Activated CD8-positive, alpha-beta T cell treated with anti-CD3 and anti-CD28 coated beads for 36 hours (primary cell): ENCODE measurements at regions not wholly inside any gene's neighbourhood (a gene's known extent, or its start where the extent isn't known, plus 50 kb on each side); places are given as distances from the start of the nearest gene placed in this dataset.

Experiments used
- ATAC-seq: fragments of 200-7000 bp; cut with Tn5 transposase; one replicate; pipeline ENCODE4 v1.10.0; 2021; ENCODE audit warnings: mild to moderate bottlenecking, moderate library complexity
- CTCF ChIA-PET: fragments of 350-600 bp; sonication (Branson Sonifier 250); formaldehyde crosslinking; loops from one replicate; lab custom pipeline; 2021; ENCODE audit warnings: antibody characterized with exemption; lab: Charles Lee
- POLR2A ChIA-PET: fragments of 350-600 bp; sonication (Branson Sonifier 250); formaldehyde crosslinking; loops from one replicate; lab custom pipeline; 2021; ENCODE audit warnings: antibody characterized with exemption; lab: Charles Lee
- DNase-seq: peaks from one replicate; pipeline ENCODE4 v3.0.0-alpha.2; 2020
- H3K27ac Mint-ChIP-seq: one replicate; pipeline ENCODE4 v1.8.0; 2021; ENCODE audit warnings: mild to moderate bottlenecking, mixed read lengths
- H3K27me3 Mint-ChIP-seq: one replicate; pipeline ENCODE4 v1.8.0; 2021; ENCODE audit warnings: mixed read lengths
- H3K36me3 Mint-ChIP-seq: one replicate; pipeline ENCODE4 v1.8.0; 2021; ENCODE audit warnings: low read depth, mixed read lengths
- H3K4me1 Mint-ChIP-seq: one replicate; pipeline ENCODE4 v1.8.0; 2021; ENCODE audit warnings: low read depth, mixed read lengths
- H3K4me3 Mint-ChIP-seq: one replicate; pipeline ENCODE4 v1.8.0; 2021; ENCODE audit warnings: mild to moderate bottlenecking, moderate library complexity, mixed read lengths
- H3K9me3 Mint-ChIP-seq: one replicate; pipeline ENCODE4 v1.8.0; 2021; ENCODE audit warnings: mixed read lengths
- intact Hi-C: fragments of 100-400 bp; cut with micrococcal nuclease; formaldehyde crosslinking; loops from one replicate; pipeline ENCODE4 v1.10.0; 2022
- TF ChIP-seq, protein P1 (sequence below): fragments of 200-600 bp; IDR thresholded peaks from one replicate; pipeline ENCODE4 v1.8.0; 2022; ENCODE audit warnings: antibody characterized with exemption, mild to moderate bottlenecking

DNA sequence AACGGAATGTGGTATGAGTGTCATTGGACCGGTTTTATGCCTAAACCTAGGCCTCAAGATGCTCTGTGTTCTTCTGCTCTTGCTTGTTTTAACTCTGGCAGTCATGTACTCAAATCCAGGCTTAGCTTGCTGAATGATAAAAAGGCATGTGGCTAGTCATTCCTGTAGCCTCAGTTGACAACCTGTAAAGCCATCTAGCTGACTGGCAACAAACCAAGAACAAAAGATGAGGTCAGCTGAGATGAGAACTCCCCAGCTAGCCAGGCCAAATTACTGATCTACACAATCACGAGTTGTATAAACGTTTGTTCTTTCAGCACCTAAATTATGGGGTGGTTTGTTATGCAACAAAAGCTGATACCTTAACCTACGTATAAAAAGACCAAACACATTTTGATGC, 1406.0 kb upstream of the CDH8 start:
- TF ChIP-seq, protein P1, sequence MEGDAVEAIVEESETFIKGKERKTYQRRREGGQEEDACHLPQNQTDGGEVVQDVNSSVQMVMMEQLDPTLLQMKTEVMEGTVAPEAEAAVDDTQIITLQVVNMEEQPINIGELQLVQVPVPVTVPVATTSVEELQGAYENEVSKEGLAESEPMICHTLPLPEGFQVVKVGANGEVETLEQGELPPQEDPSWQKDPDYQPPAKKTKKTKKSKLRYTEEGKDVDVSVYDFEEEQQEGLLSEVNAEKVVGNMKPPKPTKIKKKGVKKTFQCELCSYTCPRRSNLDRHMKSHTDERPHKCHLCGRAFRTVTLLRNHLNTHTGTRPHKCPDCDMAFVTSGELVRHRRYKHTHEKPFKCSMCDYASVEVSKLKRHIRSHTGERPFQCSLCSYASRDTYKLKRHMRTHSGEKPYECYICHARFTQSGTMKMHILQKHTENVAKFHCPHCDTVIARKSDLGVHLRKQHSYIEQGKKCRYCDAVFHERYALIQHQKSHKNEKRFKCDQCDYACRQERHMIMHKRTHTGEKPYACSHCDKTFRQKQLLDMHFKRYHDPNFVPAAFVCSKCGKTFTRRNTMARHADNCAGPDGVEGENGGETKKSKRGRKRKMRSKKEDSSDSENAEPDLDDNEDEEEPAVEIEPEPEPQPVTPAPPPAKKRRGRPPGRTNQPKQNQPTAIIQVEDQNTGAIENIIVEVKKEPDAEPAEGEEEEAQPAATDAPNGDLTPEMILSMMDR, result no peak
- Mint-ChIP-seq H3K27ac (no peak overlapping the region), H3K4me3 (no peak overlapping the region), H3K9me3 (peaks cover 20% of the 10 kb centered on the region), H3K4me1 (no peaks in the 10 kb centered on the region), H3K27me3 (no peaks in the 10 kb centered on the region), H3K36me3 (no peaks in the 10 kb centered on the region)
- ChIA-PET CTCF (no interaction called here), POLR2A (no interaction called here)
- no peak for ATAC-seq
- no peak for DNase-seq
- intact Hi-C loops, result no loop called here

DNA sequence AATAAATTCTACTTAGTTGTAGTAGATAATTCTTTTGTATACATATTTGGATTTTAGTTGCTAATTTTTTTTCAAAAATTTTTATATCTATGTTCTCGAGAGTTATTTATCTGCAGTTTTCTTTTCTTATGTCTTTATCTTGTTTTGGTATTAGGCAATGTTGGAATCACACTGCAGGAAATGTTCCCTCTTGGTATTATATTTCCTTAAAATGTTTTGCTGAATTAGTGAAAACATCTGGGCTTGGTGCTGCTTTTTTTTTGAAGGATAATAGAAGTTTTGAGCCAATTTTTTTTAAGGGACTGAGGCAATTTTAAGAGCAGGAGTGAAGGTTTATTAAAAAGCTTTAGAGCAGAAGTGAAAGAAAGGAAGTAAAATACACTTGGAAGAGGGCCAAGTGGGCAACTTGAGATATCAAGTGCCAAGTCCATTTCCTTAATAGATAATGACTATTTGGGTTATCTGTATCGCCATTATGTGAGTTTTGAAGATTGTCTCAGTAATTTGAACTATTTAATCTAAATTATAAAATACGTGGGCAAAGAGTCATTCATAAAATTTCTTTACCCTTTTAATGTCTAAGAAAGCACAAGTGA, 1390.1 kb upstream of the CDH8 start:
- Mint-ChIP-seq H3K9me3 (peaks cover 16% of the 10 kb centered on the region), H3K36me3 (no peaks in the 10 kb centered on the region), H3K4me3 (no peak overlapping the region), H3K27me3 (no peaks in the 10 kb centered on the region), H3K27ac (no peak overlapping the region), H3K4me1 (no peaks in the 10 kb centered on the region)
- POLR2A ChIA-PET, result no interaction called here
- intact Hi-C loops, result no loop called here
- ATAC-seq, result no peak
- TF ChIP-seq, protein P1, result no peak
- CTCF ChIA-PET, result no interaction called here
- no peak for DNase-seq

DNA sequence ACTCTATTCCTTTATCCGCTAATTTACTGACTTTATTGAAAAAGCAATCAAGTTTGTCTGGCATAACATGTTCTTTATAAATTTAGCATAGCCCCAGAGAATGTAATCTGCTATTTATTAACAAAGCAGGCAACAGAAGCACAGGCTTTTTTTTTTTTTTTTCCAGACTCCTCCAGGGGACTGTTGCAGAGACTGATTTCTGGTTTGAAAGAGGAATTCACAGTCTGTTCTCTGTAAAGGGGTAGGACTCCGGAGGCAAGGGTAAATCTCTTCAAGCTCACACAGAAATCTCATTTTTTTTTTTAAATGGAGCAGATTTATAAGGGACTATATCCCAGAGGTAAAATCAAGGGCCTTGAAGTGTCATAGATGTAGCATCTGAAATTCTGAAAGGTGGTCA, 1386.5 kb upstream of the CDH8 start:
- TF ChIP-seq, protein P1, result no peak
- no peak overlapping the region for H3K4me3 Mint-ChIP-seq
- H3K36me3 Mint-ChIP-seq, result no peaks in the 10 kb centered on the region
- intact Hi-C loops, result no loop called here
- no peaks in the 10 kb centered on the region for H3K27me3 Mint-ChIP-seq
- peaks cover 12% of the 10 kb centered on the region for H3K9me3 Mint-ChIP-seq
- DNase-seq (no peak), ATAC-seq (no peak)
- no peak overlapping the region for H3K27ac Mint-ChIP-seq
- ChIA-PET CTCF (no interaction called here), POLR2A (no interaction called here)
- H3K4me1 Mint-ChIP-seq, result no peaks in the 10 kb centered on the region

DNA sequence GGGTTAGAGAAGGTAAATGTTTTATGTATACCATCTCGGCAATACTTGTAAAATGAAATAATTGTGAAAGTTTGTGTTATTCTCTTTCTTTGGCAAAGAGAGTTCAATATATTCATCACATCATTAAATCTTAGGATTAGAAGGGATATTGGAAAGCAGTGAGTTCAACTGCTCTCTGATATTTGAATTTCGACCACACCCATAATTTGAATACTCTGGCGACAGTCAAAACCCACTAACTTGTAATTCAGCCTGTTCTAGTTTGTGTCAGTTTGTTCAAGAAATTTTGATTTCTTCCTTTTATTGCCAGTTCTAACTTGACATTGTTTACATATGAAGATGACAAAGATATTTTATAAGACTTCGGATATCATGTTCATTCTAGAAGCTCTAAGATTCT, 1380.5 kb upstream of the CDH8 start:
- H3K27me3 Mint-ChIP-seq, result no peaks in the 10 kb centered on the region
- TF ChIP-seq, protein P1, result no peak
- peaks cover 13% of the 10 kb centered on the region for H3K9me3 Mint-ChIP-seq
- no peak overlapping the region for H3K4me3 Mint-ChIP-seq
- CTCF ChIA-PET, result no interaction called here
- no peaks in the 10 kb centered on the region for H3K36me3 Mint-ChIP-seq
- intact Hi-C loops, result no loop called here
- POLR2A ChIA-PET, result no interaction called here
- DNase-seq, result no peak
- no peaks in the 10 kb centered on the region for H3K4me1 Mint-ChIP-seq
- H3K27ac Mint-ChIP-seq, result no peak overlapping the region
- ATAC-seq, result no peak

DNA sequence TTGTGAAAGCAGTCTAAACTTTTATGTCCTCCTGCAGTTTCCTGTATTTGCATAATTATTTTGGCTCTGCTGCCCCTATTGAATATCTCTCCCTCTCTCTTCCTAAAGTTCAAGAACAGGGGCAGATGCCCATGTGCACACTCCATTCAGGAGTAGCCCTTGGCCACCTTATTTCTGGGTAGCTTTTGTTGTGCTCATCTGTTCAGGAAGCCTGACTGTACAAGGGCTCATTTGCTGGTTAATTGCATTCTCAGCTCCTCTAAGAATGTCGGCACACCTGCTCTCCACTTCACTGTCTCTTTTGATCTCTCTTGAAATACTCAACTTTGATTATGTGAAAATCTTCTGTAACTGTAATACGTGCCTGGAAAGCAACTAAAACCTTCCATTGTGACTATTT, 1378.8 kb upstream of the CDH8 start:
- no peak overlapping the region for H3K4me3 Mint-ChIP-seq
- POLR2A ChIA-PET, result no interaction called here
- intact Hi-C loops, result no loop called here

More for the DNA sequence above, 1378.8 kb upstream of the CDH8 start:
- CTCF ChIA-PET, result no interaction called here
- Mint-ChIP-seq H3K4me1 (no peaks in the 10 kb centered on the region), H3K36me3 (no peaks in the 10 kb centered on the region), H3K27me3 (no peaks in the 10 kb centered on the region), H3K9me3 (peaks cover 14% of the 10 kb centered on the region), H3K27ac (no peak overlapping the region)
- ATAC-seq, result no peak
- TF ChIP-seq, protein P1, result no peak
- DNase-seq, result no peak
